ENCODE measurements at regions not wholly inside any gene's neighbourhood (a gene's known extent, or its start where the extent isn't known, plus 50 kb on each side); places are given as distances from the start of the nearest gene placed in this dataset.

DNA sequence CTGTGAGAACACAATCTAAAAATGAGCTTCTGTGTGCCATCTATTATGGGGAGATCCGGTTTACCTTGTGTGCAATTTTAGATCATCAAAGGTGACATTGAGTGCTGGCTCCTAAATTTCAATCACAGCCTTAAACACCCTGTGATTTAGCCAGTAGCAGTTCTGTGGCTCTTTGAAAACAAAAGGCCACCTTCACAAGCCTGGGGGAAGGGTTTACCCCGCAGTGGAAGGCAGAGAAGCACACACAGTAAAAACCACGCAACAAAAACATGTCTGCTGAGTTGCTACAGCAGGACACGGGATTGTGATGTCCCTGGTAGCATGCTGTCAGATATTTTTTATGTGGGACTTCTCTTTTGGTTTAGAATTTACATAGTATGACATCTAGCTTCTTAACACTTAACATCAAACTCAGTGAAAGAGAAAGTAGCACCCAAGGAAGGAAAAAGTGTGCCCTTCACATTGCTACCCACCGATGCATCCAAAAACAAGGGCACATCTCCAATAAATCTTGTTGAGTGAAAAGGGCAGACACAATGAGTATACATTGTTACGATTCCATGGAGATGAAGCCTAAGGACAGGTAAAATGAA lies 56.1 kb upstream of the RNF152 start:
- DNase-seq = no peak

- DNase-seq = no peak
Observed at GRCh38 chr18:61948281-61948741, 55.5 kb upstream of the RNF152 start.

GRCh38 chr18:61946449-61946848 lies 53.6 kb upstream of the RNF152 start:
- DNase-seq = no peak

DNA sequence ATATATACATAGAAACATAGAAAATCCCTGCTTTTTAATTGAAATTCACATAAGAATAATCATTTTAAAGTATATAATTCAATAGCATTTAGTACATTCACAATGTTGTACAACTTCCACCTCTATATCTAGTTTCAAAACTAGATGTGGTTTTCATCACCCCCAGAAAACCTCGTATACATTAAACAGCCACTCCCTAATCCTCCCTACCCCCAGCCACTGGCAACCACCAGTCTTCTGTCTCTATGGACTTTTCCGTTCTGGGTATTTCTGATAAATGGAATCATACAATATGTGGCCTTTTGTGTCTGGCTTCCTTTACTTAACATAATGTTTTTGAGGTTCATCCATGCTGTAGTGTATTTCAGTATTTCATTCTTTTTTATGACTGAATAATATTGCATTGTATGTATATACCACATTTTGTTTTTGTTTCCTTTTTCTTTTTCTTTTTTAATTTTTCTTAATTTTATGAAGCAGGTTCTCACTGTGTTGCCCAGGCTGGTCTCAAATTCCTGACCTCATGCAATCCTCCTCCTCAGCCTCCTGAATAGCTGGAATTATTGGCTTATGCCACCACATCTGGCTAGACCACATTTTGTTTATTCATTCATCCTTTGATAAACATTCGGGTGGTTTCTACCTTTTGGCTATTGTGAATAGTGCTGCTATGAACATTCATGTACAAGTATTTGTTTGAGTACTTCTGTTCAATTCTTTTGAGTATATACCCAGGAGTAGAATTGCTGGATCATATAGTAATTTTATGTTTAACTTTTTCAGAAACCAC lies 50.6 kb upstream of the RNF152 start:
- DNase-seq = no peak

Data from MV-4-11 (cell line).